Heart left ventricle (tissue), 16 donors: ENCODE measurements at regions not wholly inside any gene's neighbourhood (a gene's known extent, or its start where the extent isn't known, plus 50 kb on each side); places are given as distances from the start of the nearest gene placed in this dataset.
A peak's percentile ranks its signal among the peaks of the same experiment; 100 is the strongest.

ENCODE experiments used
- ATAC-seq, 4 donors: fragments of 200-7000 bp; cut with Tn5 transposase; one replicate each; pipeline ENCODE4 v1.9.1; 2020 to 2022; ENCODE audit warnings: moderate library complexity in 4 of 4, mild to moderate bottlenecking in 3 of 4, moderate number of reproducible peaks in 1 of 4
- DNase-seq, 5 donors: peaks; one replicate each; pipeline ENCODE4 v3.0.0-alpha.2; 2020
- H3K27ac ChIP-seq, 12 donors: fragments of 200-600 bp; sonication (generic) in 4 of 12; one replicate each; pipeline versions ENCODE4 v1.5.0 to v1.8.0; 2016 to 2022; ENCODE audit warnings: mild to moderate bottlenecking in 2 of 12
- H3K27me3 ChIP-seq, 9 donors: fragments of 200-600 bp; sonication (generic) in 2 of 9; one replicate each; pipeline versions ENCODE4 v1.5.1 to v1.8.0; 2016 to 2022; ENCODE audit warnings: mild to moderate bottlenecking in 3 of 9
- H3K36me3 ChIP-seq, 9 donors: fragments of 200-600 bp; sonication (generic) in 2 of 9; one replicate each; pipeline versions ENCODE4 v1.5.0 to v1.8.0; 2018 to 2022; ENCODE audit warnings: mild to moderate bottlenecking in 2 of 9
- H3K4me1 ChIP-seq, 12 donors: fragments of 200-600 bp; sonication (generic) in 4 of 12; one replicate each; pipeline versions ENCODE4 v1.5.0 to v1.8.0; 2016 to 2022; ENCODE audit warnings: mild to moderate bottlenecking in 3 of 12
- H3K4me3 ChIP-seq, 12 donors: fragments of 200-600 bp; sonication (generic) in 4 of 12; one replicate each; pipeline versions ENCODE4 v1.5.0 to v1.8.0; 2017 to 2022; ENCODE audit warnings: mild to moderate bottlenecking in 9 of 12, moderate library complexity in 4 of 12
- H3K9me3 ChIP-seq, 12 donors: fragments of 200-600 bp; sonication (generic) in 4 of 12; one replicate each; pipeline versions ENCODE4 v1.5.0 to v1.8.0; 2016 to 2022; ENCODE audit warnings: mild to moderate bottlenecking in 1 of 12
- POLR2A ChIP-seq, 2 donors: fragments of 450-650 bp; IDR thresholded peaks; one replicate each; pipeline ENCODE4 v1.6.1; 2017; ENCODE audit warnings: antibody characterized with exemption in 2 of 2, mild to moderate bottlenecking in 2 of 2, moderate library complexity in 2 of 2
- WGBS, 4 donors: extraction: QIAGEN DNeasy Blood & Tissue Kit in 2 of 4; methylation state at CpG; one replicate each; pipeline versions ENCODE4 v1.1.5 to v1.1.7; 2013 to 2018; 5-methylcytosine and 5-hydroxymethylcytosine counted together
- intact Hi-C, 10 donors: fragments of 100-400 bp; cut with DNase I; formaldehyde crosslinking; loops; one replicate each; pipeline versions ENCODE4 v1.11.1 to v1.14.2; 2022
- TF ChIP-seq, protein P1 (sequence below), 12 donors: fragments of 200-600 bp; sonication (generic) in 4 of 12; IDR thresholded peaks; one replicate each; pipeline versions ENCODE4 v1.5.0 to v1.8.0; 2018 to 2022; ENCODE audit warnings: antibody characterized with exemption in 12 of 12, mild to moderate bottlenecking in 5 of 12
- donor health status: ischemic (EF 13 %, LVEDD 7.1; RV severe dilation, severe dysfunction).
- donor health status: healthy with polysubstance abuse.
- donor health status: DM: no; HTN: yes; CAD: no.
- donor health status: DM: no; HTN: no; CAD: no.
- donor health status: ischemic (EF 25% LVEDD 6.9; RV normal size, moderate dysfunction).
- donor health status: ischemic (EF 25% LVEDD 5.7; RV mildly dilated, moderate dysfunction).
- donor health status: healthy.
- donor health status: DM: yes; HTN: yes; CAD: no.
- donor health status: ischemic (EF 35%, LVEDD 5.7; RV mildly dilated, moderate dysfunction).
- donor health status: nonischemic (EF 11% LVEDD 7.7; RV severe dilation, severe dysfunction).
- donor health status: DM: yes; HTN: yes; CAD: no.
- donor health status: PGD.
- donor health status: ischemic (EF 29% LVEDD 5.4; RV normal size, mild dysfunction).
- donor health status: nonischemic (EF 23%, LVEDD 6.1; RV moderate dilation, normal function).

DNA sequence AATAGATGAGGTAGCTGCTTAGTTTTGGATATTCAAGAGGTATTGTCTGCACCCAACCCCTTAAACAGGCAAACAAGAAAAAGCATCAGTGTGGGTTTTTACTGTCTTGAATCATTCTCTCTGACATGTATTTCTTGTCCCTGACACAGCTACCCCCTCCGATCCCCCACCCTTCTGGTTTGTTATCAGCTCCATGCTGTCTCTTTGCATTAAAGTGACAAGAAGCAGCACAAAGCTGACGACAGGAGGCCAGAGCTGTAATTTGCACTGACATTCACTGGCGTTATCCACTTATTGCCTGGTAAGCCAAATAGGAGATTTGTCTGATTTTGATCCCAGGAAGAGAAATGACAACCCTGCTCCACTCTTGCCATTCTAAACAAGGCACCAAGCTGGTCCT is 83.3 kb upstream of the SNRK start:
- DNase-seq (no peak), ATAC-seq (peak in 1 of 4 donors; percentile 42)
- Histone ChIP-seq H3K9me3 (peaks cover 0 to 11% (median 3%) of the 10 kb centered on the region in 12 donors), H3K36me3 (no peaks in the 10 kb centered on the region), H3K27ac (peak overlapping the region in 1 of 12 donors; percentile 53), H3K4me1 (peaks cover 0 to 8% (median 0%) of the 10 kb centered on the region in 12 donors), H3K27me3 (no peaks in the 10 kb centered on the region), H3K4me3 (no peak overlapping the region)
- intact Hi-C loops, result no loop called here
- no peak for TF ChIP-seq POLR2A (IDR thresholded peaks at IDR 0.05)
- TF ChIP-seq, protein P1, sequence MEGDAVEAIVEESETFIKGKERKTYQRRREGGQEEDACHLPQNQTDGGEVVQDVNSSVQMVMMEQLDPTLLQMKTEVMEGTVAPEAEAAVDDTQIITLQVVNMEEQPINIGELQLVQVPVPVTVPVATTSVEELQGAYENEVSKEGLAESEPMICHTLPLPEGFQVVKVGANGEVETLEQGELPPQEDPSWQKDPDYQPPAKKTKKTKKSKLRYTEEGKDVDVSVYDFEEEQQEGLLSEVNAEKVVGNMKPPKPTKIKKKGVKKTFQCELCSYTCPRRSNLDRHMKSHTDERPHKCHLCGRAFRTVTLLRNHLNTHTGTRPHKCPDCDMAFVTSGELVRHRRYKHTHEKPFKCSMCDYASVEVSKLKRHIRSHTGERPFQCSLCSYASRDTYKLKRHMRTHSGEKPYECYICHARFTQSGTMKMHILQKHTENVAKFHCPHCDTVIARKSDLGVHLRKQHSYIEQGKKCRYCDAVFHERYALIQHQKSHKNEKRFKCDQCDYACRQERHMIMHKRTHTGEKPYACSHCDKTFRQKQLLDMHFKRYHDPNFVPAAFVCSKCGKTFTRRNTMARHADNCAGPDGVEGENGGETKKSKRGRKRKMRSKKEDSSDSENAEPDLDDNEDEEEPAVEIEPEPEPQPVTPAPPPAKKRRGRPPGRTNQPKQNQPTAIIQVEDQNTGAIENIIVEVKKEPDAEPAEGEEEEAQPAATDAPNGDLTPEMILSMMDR (IDR thresholded peaks at IDR 0.05), result no peak
- WGBS, 4 donors, result 29 to 53% (median 45%) methylated on average over 3 of the region's 3 CpGs

- Histone ChIP-seq H3K27me3 (no peaks in the 10 kb centered on the region), H3K36me3 (no peaks in the 10 kb centered on the region), H3K4me1 (peaks cover 0 to 8% (median 0%) of the 10 kb centered on the region in 12 donors), H3K4me3 (no peak overlapping the region), H3K9me3 (peaks cover 0 to 11% (median 3%) of the 10 kb centered on the region in 12 donors), H3K27ac (no peak overlapping the region)
- DNase-seq, result no peak
- TF ChIP-seq, protein P1 (IDR thresholded peaks at IDR 0.05), result no peak
- ATAC-seq, result no peak
- intact Hi-C loops, result no loop called here
- WGBS, 4 donors, result 98 to 100% (median 100%) methylated on average over 1 of the region's 1 CpG
Observed at GRCh38 chr3:43201581-43201980, 84.8 kb upstream of the SNRK start.

DNA sequence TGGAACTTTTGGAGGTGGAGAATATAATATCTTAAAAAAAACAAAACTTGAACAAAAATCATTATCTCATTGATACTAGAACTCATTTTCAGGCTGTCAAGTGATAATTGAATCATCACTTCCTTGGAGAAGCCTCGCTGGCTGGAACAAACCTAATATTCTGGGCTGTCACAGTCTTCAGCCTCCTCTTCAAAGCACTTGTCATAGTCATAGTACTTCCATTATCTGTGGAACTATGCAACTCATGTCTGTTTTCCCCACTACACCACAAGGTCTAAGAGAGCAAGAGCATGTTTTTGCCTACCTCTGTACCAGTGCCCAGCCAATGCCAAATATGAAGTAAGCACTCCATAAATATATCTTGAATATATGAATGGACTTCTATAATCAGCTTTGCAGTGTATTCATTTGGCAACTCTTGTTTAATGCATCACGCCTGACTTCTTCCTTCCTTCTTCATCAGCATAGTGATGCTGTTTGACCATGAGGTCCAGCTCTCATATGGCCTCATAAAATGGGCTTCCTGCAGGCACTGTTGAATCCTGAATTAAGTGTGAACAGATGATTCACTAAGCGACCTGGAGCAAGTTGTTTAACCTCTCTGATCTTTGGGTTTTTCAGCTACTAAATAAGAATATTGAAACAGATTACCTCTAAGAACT is 86.6 kb upstream of the SNRK start:
- WGBS, 4 donors, result 78 to 85% (median 83%) methylated on average over 3 of the region's 3 CpGs
- TF ChIP-seq, protein P1 (IDR thresholded peaks at IDR 0.05), result no peak
- TF ChIP-seq POLR2A (IDR thresholded peaks at IDR 0.05), result no peak
- intact Hi-C loops, result no loop called here
- H3K9me3 ChIP-seq, result peaks cover 0 to 11% (median 3%) of the 10 kb centered on the region in 12 donors
- H3K4me3 ChIP-seq, result no peak overlapping the region
- no peaks in the 10 kb centered on the region for H3K27me3 ChIP-seq
- H3K4me1 ChIP-seq, result peaks cover 0 to 11% (median under 1%) of the 10 kb centered on the region in 12 donors
- ATAC-seq (peak in 1 of 4 donors; percentile 34), DNase-seq (no peak)
- H3K36me3 ChIP-seq, result no peaks in the 10 kb centered on the region
- no peak overlapping the region for H3K27ac ChIP-seq

- H3K9me3 ChIP-seq, result peaks cover 0 to 11% (median 3%) of the 10 kb centered on the region in 12 donors
- peaks cover 0 to 17% (median 5%) of the 10 kb centered on the region in 12 donors for H3K4me1 ChIP-seq
- no peak overlapping the region for H3K27ac ChIP-seq
- H3K27me3 ChIP-seq, result no peaks in the 10 kb centered on the region
- no peak for DNase-seq
- TF ChIP-seq POLR2A (IDR thresholded peaks at IDR 0.05), result no peak
- TF ChIP-seq, protein P1 (IDR thresholded peaks at IDR 0.05), result no peak
- intact Hi-C loops, result no loop called here
- H3K4me3 ChIP-seq, result no peak overlapping the region
- 89 to 94% (median 92%) methylated on average over 3 of the region's 3 CpGs for WGBS, 4 donors
- no peak for ATAC-seq
- no peaks in the 10 kb centered on the region for H3K36me3 ChIP-seq
Observed at GRCh38 chr3:43198791-43199644, 87.3 kb upstream of the SNRK start.
